GM23338 (cell line): ENCODE measurements at regions not wholly inside any gene's neighbourhood (a gene's known extent, or its start where the extent isn't known, plus 50 kb on each side); places are given as distances from the start of the nearest gene placed in this dataset.

Experiments used
- ATAC-seq: fragments of 200-7000 bp; cut with Tn5 transposase; 3 replicates; pipeline ENCODE4 v1.9.1; 2020
- DNase-seq: peaks from one replicate; pipeline ENCODE4 v3.0.0-alpha.2; 2015; ENCODE audit warnings: low spot score
- H2AFZ ChIP-seq: fragments of 200-600 bp; sonication (generic); 2 replicates; pipeline ENCODE4 v1.8.0; 2016; ENCODE audit warnings: antibody characterized with exemption, mild to moderate bottlenecking, moderate library complexity
- H3F3A ChIP-seq: fragments of 200-600 bp; sonication (generic); replicated peaks from 2 replicates; pipeline ENCODE4 v1.8.0; 2017; ENCODE audit warnings: antibody characterized with exemption, mixed run types, low read depth
- H3K27ac ChIP-seq: fragments of 200-600 bp; sonication (generic); 2 replicates; pipeline ENCODE4 v1.6.1; 2016; ENCODE audit warnings: low read depth
- H3K27me3 ChIP-seq: fragments of 200-600 bp; sonication (generic); 2 replicates; pipeline ENCODE4 v1.8.0; 2016; ENCODE audit warnings: mild to moderate bottlenecking, mixed run types, moderate library complexity; ENCODE audit not compliant: insufficient read depth
- H3K36me3 ChIP-seq: fragments of 200-600 bp; sonication (generic); 2 replicates; pipeline ENCODE4 v1.8.0; 2016; ENCODE audit warnings: mild to moderate bottlenecking; ENCODE audit not compliant: insufficient read depth
- H3K4me1 ChIP-seq: fragments of 200-600 bp; sonication (generic); 2 replicates; pipeline ENCODE4 v1.8.0; 2016; ENCODE audit warnings: mild to moderate bottlenecking, moderate library complexity; ENCODE audit not compliant: insufficient read depth
- H3K4me2 ChIP-seq: fragments of 200-600 bp; sonication (generic); 2 replicates; pipeline ENCODE4 v1.7.1; 2017; ENCODE audit warnings: mixed run types
- H3K4me3 ChIP-seq: fragments of 200-600 bp; sonication (generic); 2 replicates; pipeline ENCODE4 v1.6.1; 2016; ENCODE audit warnings: mixed run types
- H3K79me2 ChIP-seq: fragments of 200-600 bp; sonication (generic); replicated peaks from 2 replicates; pipeline ENCODE4 v1.8.0; 2017; ENCODE audit warnings: mild to moderate bottlenecking; ENCODE audit not compliant: insufficient read depth
- H3K9me2 ChIP-seq: fragments of 200-600 bp; sonication (generic); 2 replicates; pipeline ENCODE4 v1.8.0; 2017; ENCODE audit not compliant: insufficient read depth
- H4K20me1 ChIP-seq: fragments of 200-600 bp; sonication (generic); replicated peaks from 2 replicates; pipeline ENCODE4 v1.8.0; 2017; ENCODE audit warnings: mild to moderate bottlenecking; ENCODE audit not compliant: insufficient read depth
- H3K27ac Mint-ChIP-seq: 2 replicates; pipeline ENCODE4 v1.8.0; 2020; ENCODE audit warnings: inconsistent platforms, mild to moderate bottlenecking, moderate library complexity, mixed read lengths
- H3K27me3 Mint-ChIP-seq: 3 replicates; pipeline ENCODE4 v1.8.0; 2022; ENCODE audit warnings: low read depth, mild to moderate bottlenecking, moderate library complexity, mixed read lengths, inconsistent platforms; ENCODE audit not compliant: insufficient read depth, poor library complexity
- H3K36me3 Mint-ChIP-seq: 3 replicates; pipeline ENCODE4 v1.8.0; 2021; ENCODE audit warnings: low read depth, mild to moderate bottlenecking, inconsistent platforms, moderate library complexity, mixed read lengths
- H3K4me1 Mint-ChIP-seq: 3 replicates; pipeline ENCODE4 v1.8.0; 2020; ENCODE audit warnings: mild to moderate bottlenecking, inconsistent platforms, mixed read lengths
- H3K4me3 Mint-ChIP-seq: 3 replicates; pipeline ENCODE4 v1.8.0; 2021; ENCODE audit warnings: moderate library complexity, mild to moderate bottlenecking, inconsistent platforms, mixed read lengths
- H3K9me3 Mint-ChIP-seq: 3 replicates; pipeline ENCODE4 v1.8.0; 2020; ENCODE audit warnings: moderate library complexity, mild to moderate bottlenecking, inconsistent platforms, mixed read lengths
- CREB1 ChIP-seq: fragments of 250-450 bp; sonication (Bioruptor Pico); IDR thresholded peaks from 2 replicates; pipeline ENCODE4 v1.5.0; 2020; ENCODE audit warnings: low read depth, mild to moderate bottlenecking, moderate library complexity
- EZH2phosphoT487 ChIP-seq: fragments of 200-600 bp; sonication (generic); IDR thresholded peaks from one replicate; pipeline ENCODE4 v1.8.1; 2018; ENCODE audit warnings: antibody characterized with exemption; ENCODE audit not compliant: unreplicated experiment
- NANOG ChIP-seq: IDR thresholded peaks from 2 replicates; pipeline ENCODE4 v1.6.1; 2016; ENCODE audit warnings: antibody characterized with exemption, borderline replicate concordance
- POLR2AphosphoS5 ChIP-seq: IDR thresholded peaks from 2 replicates; pipeline ENCODE4 v1.6.1; 2016; ENCODE audit warnings: antibody characterized with exemption, low read depth
- TF ChIP-seq, protein P1 (sequence below), 2 experiments: fragments of 200-600 bp in 1 of 2; sonication (generic) in 1 of 2; conservative IDR thresholded peaks; 2 replicates each; pipeline versions ENCODE4 v1.5.1 to v1.6.1; 2016 to 2017; ENCODE audit warnings: antibody characterized with exemption in 2 of 2, low read depth in 2 of 2, mild to moderate bottlenecking in 2 of 2, moderate library complexity in 1 of 2
- TF ChIP-seq, protein P2 (sequence below): IDR thresholded peaks from 2 replicates; pipeline ENCODE4 v1.6.1; 2016; ENCODE audit warnings: antibody characterized with exemption

DNA sequence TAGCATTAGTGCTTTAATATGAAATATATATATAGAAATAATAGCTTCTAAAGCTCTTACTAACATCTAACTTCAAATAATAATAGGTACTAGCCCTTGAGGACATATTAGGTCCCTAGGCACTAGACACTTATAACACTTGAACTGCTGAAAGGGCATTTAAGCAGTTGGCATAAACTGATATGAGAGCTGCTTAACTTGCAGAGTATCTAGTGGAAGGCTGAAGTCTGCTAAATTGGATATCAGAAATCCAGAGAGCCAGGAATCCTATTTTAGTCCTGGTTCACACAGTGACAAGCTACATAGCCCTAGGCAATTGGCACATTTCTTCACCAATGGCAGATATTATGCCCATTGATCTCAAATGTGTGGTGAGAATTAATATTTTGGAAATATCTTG is 326.9 kb upstream of the UBE2E3 start (continued):
- TF ChIP-seq CREB1 = no peak

- DNase-seq = no peak
- Mint-ChIP-seq H3K9me3 (no peaks in the 10 kb centered on the region), H3K4me3 (no peak overlapping the region), H3K27ac (no peak overlapping the region; the same call in 1 of the 2 replicates), H3K27me3 (peaks cover 2% of the 10 kb centered on the region), H3K36me3 (no peaks in the 10 kb centered on the region), H3K4me1 (peaks cover 11% of the 10 kb centered on the region; the same call in 2 of the 3 replicates)
- Histone ChIP-seq H3K27me3 (no peaks in the 10 kb centered on the region), H3K27ac (no peak overlapping the region), H3K4me1 (peaks cover 6% of the 10 kb centered on the region), H2AFZ (no peak overlapping the region), H3K9me2 (no peaks in the 10 kb centered on the region), H3F3A (no peaks in the 10 kb centered on the region), H3K4me2 (no peak overlapping the region), H3K79me2 (no peaks in the 10 kb centered on the region), H3K4me3 (no peak overlapping the region), H3K36me3 (no peaks in the 10 kb centered on the region), H4K20me1 (no peaks in the 10 kb centered on the region)
- TF ChIP-seq NANOG = no peak
- TF ChIP-seq, protein P1, sequence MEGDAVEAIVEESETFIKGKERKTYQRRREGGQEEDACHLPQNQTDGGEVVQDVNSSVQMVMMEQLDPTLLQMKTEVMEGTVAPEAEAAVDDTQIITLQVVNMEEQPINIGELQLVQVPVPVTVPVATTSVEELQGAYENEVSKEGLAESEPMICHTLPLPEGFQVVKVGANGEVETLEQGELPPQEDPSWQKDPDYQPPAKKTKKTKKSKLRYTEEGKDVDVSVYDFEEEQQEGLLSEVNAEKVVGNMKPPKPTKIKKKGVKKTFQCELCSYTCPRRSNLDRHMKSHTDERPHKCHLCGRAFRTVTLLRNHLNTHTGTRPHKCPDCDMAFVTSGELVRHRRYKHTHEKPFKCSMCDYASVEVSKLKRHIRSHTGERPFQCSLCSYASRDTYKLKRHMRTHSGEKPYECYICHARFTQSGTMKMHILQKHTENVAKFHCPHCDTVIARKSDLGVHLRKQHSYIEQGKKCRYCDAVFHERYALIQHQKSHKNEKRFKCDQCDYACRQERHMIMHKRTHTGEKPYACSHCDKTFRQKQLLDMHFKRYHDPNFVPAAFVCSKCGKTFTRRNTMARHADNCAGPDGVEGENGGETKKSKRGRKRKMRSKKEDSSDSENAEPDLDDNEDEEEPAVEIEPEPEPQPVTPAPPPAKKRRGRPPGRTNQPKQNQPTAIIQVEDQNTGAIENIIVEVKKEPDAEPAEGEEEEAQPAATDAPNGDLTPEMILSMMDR (conservative IDR thresholded peaks at IDR 0.05; ENCODE audit: low read depth in 2 of 2) = no peak
- TF ChIP-seq, protein P2, sequence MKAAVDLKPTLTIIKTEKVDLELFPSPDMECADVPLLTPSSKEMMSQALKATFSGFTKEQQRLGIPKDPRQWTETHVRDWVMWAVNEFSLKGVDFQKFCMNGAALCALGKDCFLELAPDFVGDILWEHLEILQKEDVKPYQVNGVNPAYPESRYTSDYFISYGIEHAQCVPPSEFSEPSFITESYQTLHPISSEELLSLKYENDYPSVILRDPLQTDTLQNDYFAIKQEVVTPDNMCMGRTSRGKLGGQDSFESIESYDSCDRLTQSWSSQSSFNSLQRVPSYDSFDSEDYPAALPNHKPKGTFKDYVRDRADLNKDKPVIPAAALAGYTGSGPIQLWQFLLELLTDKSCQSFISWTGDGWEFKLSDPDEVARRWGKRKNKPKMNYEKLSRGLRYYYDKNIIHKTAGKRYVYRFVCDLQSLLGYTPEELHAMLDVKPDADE = no peak
- no peak for ATAC-seq
Measured at GRCh38 chr2:180652794-180653193, 327.6 kb upstream of the UBE2E3 start.

GRCh38 chr2:180651596-180651995 is 328.8 kb upstream of the UBE2E3 start:
- Histone ChIP-seq H3K36me3 (no peaks in the 10 kb centered on the region), H3K27ac (no peak overlapping the region), H3K79me2 (no peaks in the 10 kb centered on the region), H3K27me3 (no peaks in the 10 kb centered on the region), H3K4me2 (no peak overlapping the region), H3K4me3 (no peak overlapping the region), H3K9me2 (no peaks in the 10 kb centered on the region), H4K20me1 (no peaks in the 10 kb centered on the region), H3F3A (no peaks in the 10 kb centered on the region), H2AFZ (no peak overlapping the region), H3K4me1 (peaks cover 6% of the 10 kb centered on the region)
- Mint-ChIP-seq H3K36me3 (no peaks in the 10 kb centered on the region), H3K27ac (no peak overlapping the region), H3K4me3 (no peak overlapping the region), H3K9me3 (no peaks in the 10 kb centered on the region), H3K27me3 (no peaks in the 10 kb centered on the region), H3K4me1 (peaks cover 11% of the 10 kb centered on the region; the same call in 2 of the 3 replicates)
- no peak for DNase-seq
- TF ChIP-seq POLR2AphosphoS5 (no peak), EZH2phosphoT487 (no peak)
- TF ChIP-seq, protein P2 = no peak
- ATAC-seq = no peak
